GM19467 (cell line): ENCODE measurements at regions not wholly inside any gene's neighbourhood (a gene's known extent, or its start where the extent isn't known, plus 50 kb on each side); places are given as distances from the start of the nearest gene placed in this dataset.
"Not testable (repeated sequence)": the region's sequence is repeated elsewhere in the genome, so short reads cannot be mapped to it uniquely, and the experiment has no call there.

ENCODE experiments used
- ATAC-seq: cut with Tn5 transposase; IDR thresholded peaks from one replicate; pipeline ENCODE4 v1.9.1; 2021; ENCODE audit warnings: mild to moderate bottlenecking, moderate library complexity; ENCODE audit not compliant: unreplicated experiment

- ATAC-seq, result no peak
Measured at GRCh38 chr6:141521440-141521839, 611.3 kb upstream of the GJE1 start.

- no peak for ATAC-seq
Measured at GRCh38 chr6:141513830-141514229, 618.9 kb upstream of the GJE1 start.

GRCh38 chr6:141510803-141511202 lies 621.9 kb upstream of the GJE1 start:
- no peak for ATAC-seq

- not testable (repeated sequence) for ATAC-seq
Measured at GRCh38 chr6:141506062-141506461, 626.7 kb upstream of the GJE1 start.

GRCh38 chr6:141504318-141504717 lies 628.4 kb upstream of the GJE1 start:
- ATAC-seq, result not testable (repeated sequence)

GRCh38 chr6:141501616-141502015 lies 631.1 kb upstream of the GJE1 start:
- no peak for ATAC-seq

- ATAC-seq, result no peak
Measured at GRCh38 chr6:141498977-141499376, 633.7 kb upstream of the GJE1 start.

GRCh38 chr6:141492521-141493284 lies 640.0 kb upstream of the GJE1 start:
- no peak for ATAC-seq

GRCh38 chr6:141491684-141492083 lies 641.0 kb upstream of the GJE1 start:
- ATAC-seq, result no peak

- ATAC-seq, result no peak
Measured at GRCh38 chr6:141490982-141491381, 641.7 kb upstream of the GJE1 start.

- peak; percentile 47 for ATAC-seq
Measured at GRCh38 chr6:141488488-141488887, 644.2 kb upstream of the GJE1 start.

- no peak for ATAC-seq
Measured at GRCh38 chr6:141486942-141487341, 645.8 kb upstream of the GJE1 start.

GRCh38 chr6:141484711-141485110 lies 648.0 kb upstream of the GJE1 start:
- ATAC-seq, result peak; percentile 74

GRCh38 chr6:141483598-141484061 lies 649.1 kb upstream of the GJE1 start:
- peak; percentile 86 for ATAC-seq

- peak; percentile 1 for ATAC-seq
Measured at GRCh38 chr6:141482796-141483597, 649.7 kb upstream of the GJE1 start.

- ATAC-seq, result no peak
Measured at GRCh38 chr6:141475259-141475658, 657.5 kb upstream of the GJE1 start.

GRCh38 chr6:141472162-141472928 lies 660.4 kb upstream of the GJE1 start:
- ATAC-seq, result no peak

- ATAC-seq, result no peak
Measured at GRCh38 chr6:141470810-141471209, 661.9 kb upstream of the GJE1 start.

GRCh38 chr6:141467881-141468280 lies 664.8 kb upstream of the GJE1 start:
- no peak for ATAC-seq

- ATAC-seq, result no peak
Measured at GRCh38 chr6:141467041-141467440, 665.7 kb upstream of the GJE1 start.

GRCh38 chr6:141464896-141465295 lies 667.8 kb upstream of the GJE1 start:
- no peak for ATAC-seq
